ENCODE measurements at regions not wholly inside any gene's neighbourhood (a gene's known extent, or its start where the extent isn't known, plus 50 kb on each side); places are given as distances from the start of the nearest gene placed in this dataset.

GRCh38 chr10:10774416-10774815 is 243.3 kb upstream of the CELF2 start:
- DNase-seq (ENCODE audit: extremely low spot score): no peak
- ChIA-PET POLR2A (no interaction called here), CTCF (no interaction called here)
- TF ChIP-seq, protein P1, sequence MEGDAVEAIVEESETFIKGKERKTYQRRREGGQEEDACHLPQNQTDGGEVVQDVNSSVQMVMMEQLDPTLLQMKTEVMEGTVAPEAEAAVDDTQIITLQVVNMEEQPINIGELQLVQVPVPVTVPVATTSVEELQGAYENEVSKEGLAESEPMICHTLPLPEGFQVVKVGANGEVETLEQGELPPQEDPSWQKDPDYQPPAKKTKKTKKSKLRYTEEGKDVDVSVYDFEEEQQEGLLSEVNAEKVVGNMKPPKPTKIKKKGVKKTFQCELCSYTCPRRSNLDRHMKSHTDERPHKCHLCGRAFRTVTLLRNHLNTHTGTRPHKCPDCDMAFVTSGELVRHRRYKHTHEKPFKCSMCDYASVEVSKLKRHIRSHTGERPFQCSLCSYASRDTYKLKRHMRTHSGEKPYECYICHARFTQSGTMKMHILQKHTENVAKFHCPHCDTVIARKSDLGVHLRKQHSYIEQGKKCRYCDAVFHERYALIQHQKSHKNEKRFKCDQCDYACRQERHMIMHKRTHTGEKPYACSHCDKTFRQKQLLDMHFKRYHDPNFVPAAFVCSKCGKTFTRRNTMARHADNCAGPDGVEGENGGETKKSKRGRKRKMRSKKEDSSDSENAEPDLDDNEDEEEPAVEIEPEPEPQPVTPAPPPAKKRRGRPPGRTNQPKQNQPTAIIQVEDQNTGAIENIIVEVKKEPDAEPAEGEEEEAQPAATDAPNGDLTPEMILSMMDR (IDR thresholded peaks at IDR 0.05; ENCODE audit: control extremely low read depth, extremely low read depth, low read depth, missing control alignments): no peak

DNA sequence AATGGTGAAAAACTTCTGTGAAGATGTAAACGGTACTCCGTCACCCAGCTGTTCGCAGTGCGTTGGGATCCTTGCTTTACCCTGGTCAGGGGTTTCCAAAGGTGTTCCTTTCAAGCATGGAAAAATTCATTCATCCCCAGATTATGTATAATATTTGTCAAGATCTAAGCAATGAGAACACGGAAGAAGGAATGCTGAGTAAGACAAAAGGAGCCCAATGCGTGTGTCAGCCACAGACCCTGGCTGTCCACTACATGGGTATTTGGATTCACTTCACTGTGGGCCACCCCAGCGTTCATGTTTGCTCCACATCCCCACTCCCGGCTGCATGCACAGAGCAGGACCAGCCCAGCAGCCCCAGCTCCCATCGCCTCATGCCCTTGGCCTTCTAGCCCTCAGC is 241.3 kb upstream of the CELF2 start:
- CTCF ChIA-PET: interaction anchor here (1.5 kb wide), 1 partner anchor 11 kb away, joined by 3 read pairs; no protein-coding TSS in a partner anchor

DNA sequence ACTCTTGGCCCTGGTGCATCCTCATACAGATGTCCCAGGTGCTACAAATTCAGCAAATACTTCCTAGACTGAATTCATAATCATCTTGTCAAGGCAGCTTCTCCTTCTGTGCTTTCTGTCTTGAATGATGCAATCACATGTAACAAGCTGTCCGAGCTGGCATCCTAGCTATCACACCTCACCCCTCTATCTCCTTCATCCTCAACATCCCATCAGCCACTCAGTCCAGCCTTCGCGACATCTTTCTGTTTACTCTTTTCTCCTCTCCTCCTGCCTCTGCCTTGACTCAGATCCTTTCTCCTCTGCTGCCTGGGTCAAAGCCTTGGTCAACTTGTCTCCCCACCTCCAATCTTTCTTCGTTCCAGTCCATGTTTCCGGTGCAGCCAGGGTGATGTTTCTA is 240.4 kb upstream of the CELF2 start:
- ChIA-PET POLR2A (no interaction called here), CTCF (interaction anchor here (1.5 kb wide), 1 partner anchor 10 kb away, joined by 3 read pairs; no protein-coding TSS in a partner anchor)
- no peak for DNase-seq (ENCODE audit: extremely low spot score)
- TF ChIP-seq, protein P1 (IDR thresholded peaks at IDR 0.05; ENCODE audit: control extremely low read depth, extremely low read depth, low read depth, missing control alignments): no peak

More for the DNA sequence above, 241.3 kb upstream of the CELF2 start:
- TF ChIP-seq, protein P1 (IDR thresholded peaks at IDR 0.05; ENCODE audit: control extremely low read depth, extremely low read depth, low read depth, missing control alignments): no peak
- no peak for DNase-seq (ENCODE audit: extremely low spot score)
- POLR2A ChIA-PET: no interaction called here

DNA sequence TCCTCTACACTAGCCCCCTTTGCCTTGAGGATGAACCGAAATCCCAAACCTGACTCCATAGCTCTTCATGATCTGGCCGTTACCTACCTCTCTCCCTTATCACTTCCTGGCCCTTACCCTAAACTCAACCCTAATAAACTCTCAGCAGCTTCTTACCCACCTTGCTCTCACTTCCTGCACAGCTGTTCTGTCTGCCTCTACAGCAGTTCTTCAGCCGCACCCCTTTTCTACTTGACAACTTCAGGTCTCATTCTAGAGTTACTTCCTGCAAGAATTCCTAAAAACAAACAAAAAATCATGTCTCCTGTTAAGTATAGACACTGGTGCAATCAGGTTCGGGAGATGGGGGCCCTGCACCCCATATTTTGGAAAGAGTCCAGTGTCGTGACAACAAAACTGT is 239.9 kb upstream of the CELF2 start:
- ChIA-PET CTCF (interaction anchor here (1.5 kb wide), 1 partner anchor 10 kb away, joined by 3 read pairs; no protein-coding TSS in a partner anchor), POLR2A (no interaction called here)
- no peak for DNase-seq (ENCODE audit: extremely low spot score)
- TF ChIP-seq, protein P1 (IDR thresholded peaks at IDR 0.05; ENCODE audit: control extremely low read depth, extremely low read depth, low read depth, missing control alignments): no peak

DNA sequence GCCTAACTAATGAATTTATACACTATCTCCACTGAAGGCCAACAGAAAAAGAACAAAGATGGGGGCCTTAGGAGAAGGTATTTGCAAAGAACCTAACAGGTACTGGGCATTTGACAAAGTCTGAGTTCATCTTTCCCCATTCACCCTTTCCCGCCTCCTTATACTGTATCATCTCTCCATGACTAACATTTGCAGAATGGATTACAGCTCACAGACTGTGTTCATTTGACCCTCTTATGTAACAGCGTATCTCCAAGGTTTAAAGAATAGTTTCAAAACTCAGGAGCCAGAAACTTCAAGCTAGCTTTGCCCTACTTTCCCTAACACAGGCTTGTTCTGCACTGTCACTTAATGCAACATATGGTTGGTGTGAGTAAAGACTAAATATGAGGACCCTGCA is 238.7 kb upstream of the CELF2 start:
- TF ChIP-seq, protein P1 (IDR thresholded peaks at IDR 0.05; ENCODE audit: control extremely low read depth, extremely low read depth, low read depth, missing control alignments): no peak
- DNase-seq (ENCODE audit: extremely low spot score): no peak
- CTCF ChIA-PET: no interaction called here
- POLR2A ChIA-PET: no interaction called here

GRCh38 chr10:10779511-10779910 is 238.2 kb upstream of the CELF2 start:
- no peak for DNase-seq (ENCODE audit: extremely low spot score)
- ChIA-PET POLR2A (no interaction called here), CTCF (no interaction called here)
- TF ChIP-seq, protein P1 (IDR thresholded peaks at IDR 0.05; ENCODE audit: control extremely low read depth, extremely low read depth, low read depth, missing control alignments): no peak

GRCh38 chr10:10780746-10781145 is 236.9 kb upstream of the CELF2 start:
- ChIA-PET POLR2A (no interaction called here), CTCF (no interaction called here)
- TF ChIP-seq, protein P1 (IDR thresholded peaks at IDR 0.05; ENCODE audit: control extremely low read depth, extremely low read depth, low read depth, missing control alignments): no peak
- DNase-seq (ENCODE audit: extremely low spot score): no peak
